Bronchial epithelial cell (primary cell): ENCODE measurements at regions not wholly inside any gene's neighbourhood (a gene's known extent, or its start where the extent isn't known, plus 50 kb on each side); places are given as distances from the start of the nearest gene placed in this dataset.
A peak's percentile ranks its signal among the peaks of the same experiment; 100 is the strongest.

ENCODE experiments used
- DNase-seq: peaks from one replicate; pipeline ENCODE4 v3.0.0-alpha.2; 2010; ENCODE audit warnings: low read depth
- FAIRE-seq: peaks from 2 replicates; lab custom pipeline; 2011; peaks lifted over from hg19 to GRCh38; lab: Jason Lieb, UNC
- H3K27me3 ChIP-seq: 2 replicates; pipeline ENCODE4 v1.5.1; 2011; ENCODE audit warnings: low read length; ENCODE audit not compliant: control insufficient read depth, insufficient read depth
- H3K36me3 ChIP-seq: 2 replicates; pipeline ENCODE4 v1.5.1; 2011; ENCODE audit warnings: low read length; ENCODE audit not compliant: control insufficient read depth, insufficient read depth
- H3K4me3 ChIP-seq: 2 replicates; pipeline ENCODE4 v1.5.1; 2011; ENCODE audit warnings: mild to moderate bottlenecking, low read depth, low read length, control low read depth
- TF ChIP-seq, protein P1 (sequence below): IDR thresholded peaks from 2 replicates; pipeline ENCODE4 v1.5.1; 2011; ENCODE audit warnings: mild to moderate bottlenecking, moderate library complexity, low read length, control low read depth, inconsistent platforms; ENCODE audit not compliant: insufficient read depth, severe bottlenecking

GRCh38 chr15:79230766-79231165 lies 51.8 kb upstream of the ANKRD34C start:
- TF ChIP-seq, protein P1, sequence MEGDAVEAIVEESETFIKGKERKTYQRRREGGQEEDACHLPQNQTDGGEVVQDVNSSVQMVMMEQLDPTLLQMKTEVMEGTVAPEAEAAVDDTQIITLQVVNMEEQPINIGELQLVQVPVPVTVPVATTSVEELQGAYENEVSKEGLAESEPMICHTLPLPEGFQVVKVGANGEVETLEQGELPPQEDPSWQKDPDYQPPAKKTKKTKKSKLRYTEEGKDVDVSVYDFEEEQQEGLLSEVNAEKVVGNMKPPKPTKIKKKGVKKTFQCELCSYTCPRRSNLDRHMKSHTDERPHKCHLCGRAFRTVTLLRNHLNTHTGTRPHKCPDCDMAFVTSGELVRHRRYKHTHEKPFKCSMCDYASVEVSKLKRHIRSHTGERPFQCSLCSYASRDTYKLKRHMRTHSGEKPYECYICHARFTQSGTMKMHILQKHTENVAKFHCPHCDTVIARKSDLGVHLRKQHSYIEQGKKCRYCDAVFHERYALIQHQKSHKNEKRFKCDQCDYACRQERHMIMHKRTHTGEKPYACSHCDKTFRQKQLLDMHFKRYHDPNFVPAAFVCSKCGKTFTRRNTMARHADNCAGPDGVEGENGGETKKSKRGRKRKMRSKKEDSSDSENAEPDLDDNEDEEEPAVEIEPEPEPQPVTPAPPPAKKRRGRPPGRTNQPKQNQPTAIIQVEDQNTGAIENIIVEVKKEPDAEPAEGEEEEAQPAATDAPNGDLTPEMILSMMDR = no peak
- no peak for DNase-seq
- Histone ChIP-seq H3K36me3 (no peaks in the 10 kb centered on the region), H3K4me3 (no peak overlapping the region), H3K27me3 (no peaks in the 10 kb centered on the region)
- FAIRE-seq = no peak

GRCh38 chr15:79222808-79223207 lies 59.7 kb upstream of the ANKRD34C start:
- Histone ChIP-seq H3K27me3 (no peaks in the 10 kb centered on the region), H3K4me3 (no peak overlapping the region), H3K36me3 (no peaks in the 10 kb centered on the region)
- TF ChIP-seq, protein P1 = no peak
- FAIRE-seq (no peak), DNase-seq (no peak)

DNA sequence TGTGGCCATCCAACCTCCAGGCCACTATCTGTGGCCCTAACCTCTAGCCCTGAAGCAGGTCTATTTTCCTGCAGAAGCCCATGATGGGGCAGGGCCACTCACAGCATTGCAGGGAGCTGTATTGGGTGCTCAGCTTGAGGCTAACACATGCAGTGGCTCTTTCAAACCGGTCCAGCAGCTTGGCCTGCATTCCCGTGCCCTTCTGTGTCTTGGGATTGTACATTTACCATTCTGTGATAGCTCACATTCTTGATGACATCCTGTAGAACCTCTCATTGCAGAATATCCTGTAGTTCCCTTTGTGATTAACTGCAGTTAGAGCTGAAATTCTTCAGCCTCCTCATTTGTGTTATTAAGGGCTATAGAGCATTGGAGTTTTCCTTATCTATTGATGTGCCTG lies 60.8 kb upstream of the ANKRD34C start:
- Histone ChIP-seq H3K27me3 (no peaks in the 10 kb centered on the region), H3K36me3 (no peaks in the 10 kb centered on the region), H3K4me3 (no peak overlapping the region)
- FAIRE-seq = no peak
- DNase-seq = peak; percentile 13
- TF ChIP-seq, protein P1 = no peak

DNA sequence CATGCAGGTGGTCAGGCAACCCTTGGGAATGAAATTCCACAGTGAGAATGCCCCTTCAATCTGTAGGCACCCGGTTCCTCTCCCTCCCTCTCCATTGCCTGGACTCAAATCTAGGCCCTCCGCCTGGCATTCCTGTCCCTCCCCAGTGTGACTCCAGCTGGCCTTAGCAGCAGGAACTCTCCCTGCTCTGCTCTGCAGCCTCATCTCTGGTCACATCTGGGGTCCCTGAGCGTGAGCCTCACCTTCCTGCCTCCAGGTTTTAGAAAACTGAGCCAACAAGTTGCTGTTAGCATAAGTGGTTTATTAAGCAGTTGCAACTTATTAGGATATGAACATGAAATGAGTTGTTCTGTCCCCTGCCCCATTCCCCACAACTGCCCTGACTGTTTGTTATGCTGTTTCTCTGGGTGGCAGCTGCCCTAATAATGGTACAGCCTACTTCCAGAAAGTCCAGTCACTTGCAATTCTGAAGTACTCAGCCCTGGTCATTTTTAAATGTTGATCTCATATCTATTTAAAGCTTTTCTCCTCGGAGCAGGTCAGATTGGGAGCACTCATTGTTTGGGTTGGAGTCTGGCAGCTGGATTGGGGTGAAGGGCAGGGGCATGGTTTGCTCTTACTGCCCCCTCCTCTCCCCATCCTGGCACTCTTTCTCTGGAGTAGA lies 63.0 kb upstream of the ANKRD34C start:
- Histone ChIP-seq H3K4me3 (no peak overlapping the region), H3K36me3 (no peaks in the 10 kb centered on the region), H3K27me3 (no peaks in the 10 kb centered on the region)
- DNase-seq (no peak), FAIRE-seq (no peak)
- TF ChIP-seq, protein P1 = no peak

DNA sequence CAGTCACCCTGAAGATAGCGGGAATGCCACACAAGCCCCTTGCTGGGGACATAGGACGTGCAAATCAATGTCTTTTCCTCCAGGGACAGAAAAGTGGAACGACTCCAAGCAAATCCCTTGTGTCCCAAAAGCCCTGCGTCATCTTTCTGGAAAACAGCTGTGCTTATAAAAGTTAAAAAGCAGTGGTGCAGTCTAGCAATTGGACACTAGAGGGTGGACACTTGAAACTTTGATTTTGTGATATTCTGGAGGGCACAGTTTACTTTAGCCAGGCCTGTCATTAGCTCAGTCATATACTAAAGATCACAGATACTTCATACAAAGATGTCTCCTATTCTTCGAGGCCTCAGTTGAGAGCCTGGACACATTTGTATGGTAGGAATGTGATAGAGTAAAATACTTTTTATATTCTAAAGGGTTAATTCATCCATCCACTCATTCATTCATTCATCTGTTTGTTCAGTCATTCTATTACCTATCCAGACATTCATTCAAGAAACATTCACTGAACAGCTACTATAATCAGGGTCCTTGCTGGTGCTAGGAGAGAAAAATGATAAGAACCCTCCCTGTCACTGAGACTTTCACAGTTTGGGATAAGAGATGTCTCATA lies 63.8 kb upstream of the ANKRD34C start:
- Histone ChIP-seq H3K36me3 (no peaks in the 10 kb centered on the region), H3K27me3 (no peaks in the 10 kb centered on the region), H3K4me3 (no peak overlapping the region)
- DNase-seq = peak; percentile 8
- TF ChIP-seq, protein P1 = peak; percentile 34
- FAIRE-seq = no peak
